B cell (primary cell): ENCODE measurements at regions not wholly inside any gene's neighbourhood (a gene's known extent, or its start where the extent isn't known, plus 50 kb on each side); places are given as distances from the start of the nearest gene placed in this dataset.
A peak's percentile ranks its signal among the peaks of the same experiment; 100 is the strongest.

Experiments
- ATAC-seq: fragments of 200-7000 bp; cut with Tn5 transposase; one replicate; pipeline ENCODE4 v1.10.0; 2021; ENCODE audit warnings: low read depth, mild to moderate bottlenecking, moderate number of reproducible peaks, moderate library complexity
- CTCF ChIA-PET: fragments of 350-600 bp; sonication (Branson Sonifier 250); formaldehyde crosslinking; loops from one replicate; lab custom pipeline; 2021; ENCODE audit warnings: antibody characterized with exemption, inconsistent platforms; lab: Charles Lee
- POLR2A ChIA-PET: fragments of 350-600 bp; sonication (Branson Sonifier 250); formaldehyde crosslinking; loops from one replicate; lab custom pipeline; 2021; ENCODE audit warnings: antibody characterized with exemption; lab: Charles Lee
- DNase-seq: peaks from one replicate; pipeline ENCODE4 v3.0.0; 2013
- H2AFZ ChIP-seq: 2 replicates; pipeline ENCODE4 v1.6.1; 2012; ENCODE audit warnings: mild to moderate bottlenecking, low read depth, low read length; ENCODE audit not compliant: insufficient read depth, poor library complexity, severe bottlenecking
- H3K27ac ChIP-seq, 2 donors: 1 replicate in 1 of 2; 2 replicates in 1 of 2; pipeline ENCODE4 v1.5.1; 2012 to 2013; ENCODE audit warnings: low read length in 2 of 2, mild to moderate bottlenecking in 2 of 2, moderate library complexity in 1 of 2
- H3K27me3 ChIP-seq, 4 experiments: fragments of 200-600 bp in 1 of 4; sonication (generic) in 1 of 4; replicated peaks in 1 of 4; 1 replicate in 2 of 4; 2 replicates in 2 of 4; pipeline versions ENCODE4 v1.6.1 to v1.7.0; 2013 to 2016; ENCODE audit warnings: low read length in 3 of 4, mild to moderate bottlenecking in 2 of 4, mixed read lengths in 1 of 4, moderate library complexity in 1 of 4; ENCODE audit not compliant: insufficient read depth in 4 of 4, control insufficient read depth in 3 of 4; ENCODE audit errors: control extremely low read depth in 1 of 4
- H3K36me3 ChIP-seq, 2 experiments: replicated peaks in 1 of 2; 1 replicate in 1 of 2; 2 replicates in 1 of 2; pipeline versions ENCODE4 v1.6.1 to v1.7.1; 2013; ENCODE audit warnings: low read length in 1 of 2; ENCODE audit not compliant: insufficient read depth in 2 of 2, control insufficient read depth in 1 of 2; ENCODE audit errors: control extremely low read depth in 1 of 2, extremely low read depth in 1 of 2
- H3K4me1 ChIP-seq, 2 donors: fragments of 200-600 bp in 1 of 2; sonication (generic) in 1 of 2; 1 replicate in 1 of 2; 2 replicates in 1 of 2; pipeline versions ENCODE4 v1.5.1 to v1.6.1; 2013 to 2017; ENCODE audit warnings: low read length in 2 of 2; ENCODE audit not compliant: control insufficient read depth in 2 of 2, insufficient read depth in 2 of 2
- H3K4me2 ChIP-seq: replicated peaks from 2 replicates; pipeline ENCODE3; 2012; ENCODE audit warnings: mild to moderate bottlenecking, low read depth, low read length; ENCODE audit not compliant: poor library complexity, severe bottlenecking
- H3K4me3 ChIP-seq, 5 experiments: fragments of 200-600 bp in 1 of 5; sonication (generic) in 1 of 5; 1 replicate in 3 of 5; 2 replicates in 2 of 5; pipeline versions ENCODE4 v1.5.1 to v1.7.0; 2011 to 2016; ENCODE audit warnings: low read length in 4 of 5, mild to moderate bottlenecking in 4 of 5, low read depth in 2 of 5, control low read depth in 1 of 5, moderate library complexity in 1 of 5; ENCODE audit not compliant: insufficient read depth in 1 of 5; ENCODE audit errors: control extremely low read depth in 1 of 5, extremely low read depth in 1 of 5
- H3K79me2 ChIP-seq: fragments of 200-600 bp; sonication (generic); one replicate; pipeline ENCODE4 v1.6.0; 2016; ENCODE audit warnings: low read length; ENCODE audit not compliant: control insufficient read depth, insufficient read depth
- H3K9ac ChIP-seq: fragments of 200-600 bp; sonication (generic); 2 replicates; pipeline ENCODE4 v1.6.1; 2017; ENCODE audit warnings: mild to moderate bottlenecking, low read length, moderate library complexity
- H3K9me3 ChIP-seq, 3 donors: one replicate each; pipeline versions ENCODE4 v1.6.1 to v1.7.1; 2013; ENCODE audit warnings: low read length in 2 of 3; ENCODE audit not compliant: control insufficient read depth in 2 of 3, insufficient read depth in 1 of 3; ENCODE audit errors: control extremely low read depth in 1 of 3
- H4K20me1 ChIP-seq: 2 replicates; pipeline ENCODE4 v1.6.0; 2012; ENCODE audit warnings: mild to moderate bottlenecking, low read length; ENCODE audit not compliant: insufficient read depth, control insufficient read depth, poor library complexity, severe bottlenecking
- H3K27ac Mint-ChIP-seq: one replicate; pipeline ENCODE4 v1.8.0; 2021; ENCODE audit warnings: mixed read lengths
- H3K27me3 Mint-ChIP-seq: one replicate; pipeline ENCODE4 v1.8.0; 2021; ENCODE audit warnings: mixed read lengths
- H3K4me1 Mint-ChIP-seq: one replicate; pipeline ENCODE4 v1.8.0; 2021; ENCODE audit warnings: mixed read lengths
- H3K4me3 Mint-ChIP-seq: one replicate; pipeline ENCODE4 v1.8.0; 2021; ENCODE audit warnings: mixed read lengths
- H3K9me3 Mint-ChIP-seq: one replicate; pipeline ENCODE4 v1.8.0; 2022; ENCODE audit warnings: mixed read lengths; ENCODE audit not compliant: insufficient read depth
- CTCF ChIP-seq: fragments of 200-600 bp; IDR thresholded peaks from one replicate; pipeline ENCODE4 v1.8.0; 2022; ENCODE audit warnings: antibody characterized with exemption, mild to moderate bottlenecking
- EZH2 ChIP-seq: IDR thresholded peaks from 2 replicates; pipeline ENCODE4 v1.6.1; 2012; ENCODE audit warnings: borderline replicate concordance, low read depth, mild to moderate bottlenecking, moderate library complexity, low read length; ENCODE audit not compliant: insufficient read depth, poor library complexity, severe bottlenecking
- whole genome bisulfite sequencing: methylation state at CpG from one replicate; pipeline ENCODE4 v1.1.5; 2013; ENCODE audit warnings: missing lambda C conversion rate; ENCODE audit not compliant: insufficient coverage; 5-methylcytosine and 5-hydroxymethylcytosine counted together
- intact Hi-C: fragments of 100-400 bp; cut with micrococcal nuclease; formaldehyde crosslinking; loops from one replicate; pipeline ENCODE4 v1.10.0; 2022

- Histone ChIP-seq H3K79me2 (no peaks in the 10 kb centered on the region), H4K20me1 (no peaks in the 10 kb centered on the region), H3K9me3 (peaks cover 0 to 6% (median 3%) of the 10 kb centered on the region in 3 donors), H3K36me3 (no peaks in the 10 kb centered on the region), H3K4me2 (no peak overlapping the region), H3K9ac (no peak overlapping the region), H3K4me1 (peaks cover 12 to 16% of the 10 kb centered on the region in 2 donors), H3K27ac (no peak overlapping the region), H3K4me3 (no peak overlapping the region), H3K27me3 (no peaks in the 10 kb centered on the region), H2AFZ (no peak overlapping the region)
- ChIA-PET POLR2A (no interaction called here), CTCF (interaction anchor here (1.0 kb wide), 1 partner anchor 267 kb away, joined by 4 read pairs; no protein-coding TSS in a partner anchor)
- ATAC-seq (no peak), DNase-seq (no peak)
- intact Hi-C loops, result loop anchor here (10.0 kb wide), 1 partner anchor 1985 kb away; no protein-coding TSS in a partner anchor
- H3K27me3 Mint-ChIP-seq, result peaks cover 5% of the 10 kb centered on the region
- peaks cover 31% of the 10 kb centered on the region for H3K4me1 Mint-ChIP-seq
- peaks cover 10% of the 10 kb centered on the region for H3K9me3 Mint-ChIP-seq
- no peak overlapping the region for H3K27ac Mint-ChIP-seq
- H3K4me3 Mint-ChIP-seq, result no peak overlapping the region
- TF ChIP-seq CTCF (no peak), EZH2 (no peak)
- 97% methylated on average over 3 of the region's 4 CpGs for WGBS
These were observed 165.5 kb upstream of the BET1 start for GRCh38 chr7:94169682-94170081.

- DNase-seq (peak; percentile 46), ATAC-seq (peak; percentile 45)
- ChIA-PET CTCF (no interaction called here), POLR2A (interaction anchor here (0.7 kb wide), 1 partner anchor 108 kb away, joined by 4 read pairs; no protein-coding TSS in a partner anchor)
- Histone ChIP-seq H3K79me2 (no peaks in the 10 kb centered on the region), H3K9me3 (peaks cover 0 to 5% (median 3%) of the 10 kb centered on the region in 3 donors), H3K4me1 (peaks cover 12 to 16% of the 10 kb centered on the region in 2 donors), H3K4me2 (no peak overlapping the region), H4K20me1 (no peaks in the 10 kb centered on the region), H3K27me3 (no peaks in the 10 kb centered on the region), H3K36me3 (no peaks in the 10 kb centered on the region), H2AFZ (no peak overlapping the region), H3K4me3 (no peak overlapping the region), H3K9ac (no peak overlapping the region), H3K27ac (no peak overlapping the region)
- peaks cover 5% of the 10 kb centered on the region for H3K27me3 Mint-ChIP-seq
- intact Hi-C loops, result no loop called here
- H3K4me3 Mint-ChIP-seq, result no peak overlapping the region
- peaks cover 26% of the 10 kb centered on the region for H3K4me1 Mint-ChIP-seq
- peaks cover 4% of the 10 kb centered on the region for H3K9me3 Mint-ChIP-seq
- peak overlapping the region; percentile 17 for H3K27ac Mint-ChIP-seq
- TF ChIP-seq EZH2, result no peak
- no peak for TF ChIP-seq CTCF
These were observed 166.7 kb upstream of the BET1 start for GRCh38 chr7:94170836-94171235.
